Panc1 (cell line): ENCODE measurements at regions not wholly inside any gene's neighbourhood (a gene's known extent, or its start where the extent isn't known, plus 50 kb on each side); places are given as distances from the start of the nearest gene placed in this dataset.

Experiments used
- ATAC-seq: fragments of 200-7000 bp; cut with Tn5 transposase; 2 replicates; pipeline ENCODE4 v1.9.1; 2020; ENCODE audit warnings: mild to moderate bottlenecking, moderate library complexity
- BruUV-seq: library from RNA; stranded (reverse); fragments of 400-500 nt; replicated peaks from 2 replicates; lab custom pipeline; 2021; lab: Mats Ljungman, UMichigan
- CTCF ChIA-PET: fragments of 300-600 bp; sonication (Branson Sonifier 250); formaldehyde crosslinking; loops from one replicate; lab custom pipeline; 2022; ENCODE audit warnings: antibody characterized with exemption; lab: Charles Lee
- POLR2A ChIA-PET: fragments of 300-600 bp; sonication (Branson Sonifier 250); formaldehyde crosslinking; loops from one replicate; lab custom pipeline; 2022; ENCODE audit warnings: antibody characterized with exemption; lab: Charles Lee
- DNase-seq: peaks from one replicate; pipeline ENCODE4 v3.0.0-alpha.2; 2010; ENCODE audit warnings: low read depth, low spot score
- H3K27ac ChIP-seq: 2 replicates; pipeline ENCODE4 v1.5.1; 2011; ENCODE audit warnings: mild to moderate bottlenecking, low read length, inconsistent platforms
- H3K27me3 ChIP-seq: fragments of 200-500 bp; sonication (Bioruptor generic); 2 replicates; pipeline ENCODE4 v1.6.0; 2014; ENCODE audit warnings: low read length, inconsistent platforms; ENCODE audit not compliant: control insufficient read depth, insufficient read depth
- H3K36me3 ChIP-seq: fragments of 200-500 bp; sonication (Bioruptor generic); 2 replicates; pipeline ENCODE4 v1.5.1; 2014; ENCODE audit warnings: inconsistent platforms, mild to moderate bottlenecking, low read length, moderate library complexity; ENCODE audit not compliant: control insufficient read depth, insufficient read depth
- H3K4me1 ChIP-seq: 2 replicates; pipeline ENCODE4 v1.5.1; 2011; ENCODE audit warnings: inconsistent platforms, mild to moderate bottlenecking, low read length, moderate library complexity; ENCODE audit not compliant: control insufficient read depth, insufficient read depth
- H3K4me3 ChIP-seq, 2 experiments: 2 replicates each; pipeline ENCODE4 v1.5.1; 2011 to 2012; ENCODE audit warnings: low read depth in 2 of 2, low read length in 2 of 2, mild to moderate bottlenecking in 2 of 2, inconsistent platforms in 1 of 2, moderate library complexity in 1 of 2
- H3K9me3 ChIP-seq: fragments of 200-500 bp; sonication (Bioruptor generic); 2 replicates; pipeline ENCODE4 v1.5.1; 2014; ENCODE audit warnings: low read depth, mild to moderate bottlenecking, inconsistent platforms, low read length, moderate library complexity; ENCODE audit not compliant: control insufficient read depth, insufficient read depth
- POLR2AphosphoS5 ChIP-seq: IDR thresholded peaks from 2 replicates; pipeline ENCODE4 v1.6.1; 2012; ENCODE audit warnings: mild to moderate bottlenecking, low read depth, low read length, moderate library complexity
- REST ChIP-seq, 2 experiments: IDR thresholded peaks; 2 replicates each; pipeline ENCODE4 v1.6.1; 2011 to 2012; ENCODE audit warnings: low read depth in 2 of 2, control low read depth in 1 of 2, low read length in 1 of 2, mild to moderate bottlenecking in 1 of 2, moderate library complexity in 1 of 2; ENCODE audit not compliant: insufficient read depth in 1 of 2
- SIN3A ChIP-seq: IDR thresholded peaks from 2 replicates; pipeline ENCODE4 v1.6.1; 2012; ENCODE audit warnings: low read depth, mild to moderate bottlenecking, low read length, moderate library complexity, borderline replicate concordance; ENCODE audit not compliant: insufficient read depth
- TCF7L2 ChIP-seq: IDR thresholded peaks from 2 replicates; pipeline ENCODE4 v1.6.1; 2011; ENCODE audit warnings: mild to moderate bottlenecking, low read depth, low read length, inconsistent platforms
- in situ Hi-C: cut with HindIII; loops from 2 replicates; pipeline ENCODE4 v1.10.0; 2016; ENCODE audit warnings: low sequenced_read_pairs, low pct_unique_long_range_greater_than_20kb
- intact Hi-C: fragments of 100-400 bp; cut with micrococcal nuclease; formaldehyde crosslinking; loops from one replicate; pipeline ENCODE4 v1.10.0; 2022; ENCODE audit not compliant: unreplicated experiment
- TF ChIP-seq, protein P1 (sequence below): fragments of 450-650 bp; IDR thresholded peaks from 2 replicates; pipeline ENCODE4 v1.5.1; 2017; ENCODE audit warnings: mild to moderate bottlenecking

DNA sequence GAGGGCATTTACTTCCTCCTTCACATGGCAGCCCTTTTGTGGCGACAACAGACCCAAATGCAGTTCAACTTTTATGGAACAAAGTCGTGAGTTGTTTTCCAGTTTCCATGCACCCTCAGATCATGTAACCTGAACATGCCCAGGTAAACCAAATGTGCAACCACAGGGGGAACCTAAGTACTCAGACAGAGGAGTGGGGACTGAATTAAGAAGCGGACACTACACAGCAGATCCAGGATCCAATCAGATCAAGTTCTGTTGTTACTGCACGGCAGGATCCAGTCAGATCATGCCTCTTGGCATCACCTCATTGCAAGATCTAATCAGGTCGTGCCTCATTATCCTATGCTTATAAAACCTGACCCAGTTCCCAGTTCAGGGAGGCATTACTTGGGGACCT is 115.7 kb downstream of the MATN1 start:
- ATAC-seq (no peak), DNase-seq (no peak)
- Histone ChIP-seq H3K27me3 (peaks cover 2% of the 10 kb centered on the region), H3K4me3 (no peak overlapping the region), H3K36me3 (no peaks in the 10 kb centered on the region), H3K9me3 (no peaks in the 10 kb centered on the region), H3K27ac (no peak overlapping the region), H3K4me1 (no peaks in the 10 kb centered on the region)
- POLR2A ChIA-PET: no interaction called here
- TF ChIP-seq SIN3A (no peak), TCF7L2 (no peak), REST (IDR thresholded peaks at IDR 0.05; ENCODE audit: insufficient read depth in 1 of 2, low read depth in 2 of 2, low read length in 1 of 2) (no peak), POLR2AphosphoS5 (no peak)
- TF ChIP-seq, protein P1, sequence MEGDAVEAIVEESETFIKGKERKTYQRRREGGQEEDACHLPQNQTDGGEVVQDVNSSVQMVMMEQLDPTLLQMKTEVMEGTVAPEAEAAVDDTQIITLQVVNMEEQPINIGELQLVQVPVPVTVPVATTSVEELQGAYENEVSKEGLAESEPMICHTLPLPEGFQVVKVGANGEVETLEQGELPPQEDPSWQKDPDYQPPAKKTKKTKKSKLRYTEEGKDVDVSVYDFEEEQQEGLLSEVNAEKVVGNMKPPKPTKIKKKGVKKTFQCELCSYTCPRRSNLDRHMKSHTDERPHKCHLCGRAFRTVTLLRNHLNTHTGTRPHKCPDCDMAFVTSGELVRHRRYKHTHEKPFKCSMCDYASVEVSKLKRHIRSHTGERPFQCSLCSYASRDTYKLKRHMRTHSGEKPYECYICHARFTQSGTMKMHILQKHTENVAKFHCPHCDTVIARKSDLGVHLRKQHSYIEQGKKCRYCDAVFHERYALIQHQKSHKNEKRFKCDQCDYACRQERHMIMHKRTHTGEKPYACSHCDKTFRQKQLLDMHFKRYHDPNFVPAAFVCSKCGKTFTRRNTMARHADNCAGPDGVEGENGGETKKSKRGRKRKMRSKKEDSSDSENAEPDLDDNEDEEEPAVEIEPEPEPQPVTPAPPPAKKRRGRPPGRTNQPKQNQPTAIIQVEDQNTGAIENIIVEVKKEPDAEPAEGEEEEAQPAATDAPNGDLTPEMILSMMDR: no peak
- CTCF ChIA-PET: no interaction called here
- in situ Hi-C loops (no loop called here), intact Hi-C loops (no loop called here)
- no TSS peak for BruUV-seq

GRCh38 chr1:30606166-30606565 is 117.2 kb downstream of the MATN1 start:
- Histone ChIP-seq H3K36me3 (no peaks in the 10 kb centered on the region), H3K27ac (no peak overlapping the region), H3K4me3 (no peak overlapping the region), H3K27me3 (peaks cover 2% of the 10 kb centered on the region; the same call in 1 of the 2 replicates), H3K4me1 (no peaks in the 10 kb centered on the region), H3K9me3 (no peaks in the 10 kb centered on the region)
- DNase-seq (no peak), ATAC-seq (no peak)
- POLR2A ChIA-PET: no interaction called here
- in situ Hi-C loops (no loop called here), intact Hi-C loops (no loop called here)
- TF ChIP-seq POLR2AphosphoS5 (no peak), TCF7L2 (no peak), REST (IDR thresholded peaks at IDR 0.05; ENCODE audit: insufficient read depth in 1 of 2, low read depth in 2 of 2, low read length in 1 of 2) (no peak), SIN3A (no peak)
- TF ChIP-seq, protein P1: no peak
- CTCF ChIA-PET: no interaction called here
- BruUV-seq: no TSS peak
